H9 (cell line): ENCODE measurements at regions not wholly inside any gene's neighbourhood (a gene's known extent, or its start where the extent isn't known, plus 50 kb on each side); places are given as distances from the start of the nearest gene placed in this dataset.

Experiments used
- DNase-seq: peaks from one replicate; pipeline ENCODE4 v3.0.0-alpha.2; 2017
- H2AFZ ChIP-seq: one replicate; pipeline ENCODE4 v1.6.1; 2013; ENCODE audit warnings: mild to moderate bottlenecking, low read length, control low read depth, moderate library complexity
- H2AK5ac ChIP-seq: 2 replicates; pipeline ENCODE4 v1.6.1; 2013; ENCODE audit warnings: low read length, control low read depth, mixed read lengths; ENCODE audit not compliant: insufficient read length
- H2BK120ac ChIP-seq: one replicate; pipeline ENCODE4 v1.6.1; 2013; ENCODE audit warnings: low read depth, mild to moderate bottlenecking, low read length, control low read depth, inconsistent platforms; ENCODE audit not compliant: poor library complexity, severe bottlenecking
- H2BK12ac ChIP-seq: 2 replicates; pipeline ENCODE4 v1.6.1; 2013; ENCODE audit warnings: low read length, control low read depth, mixed read lengths, low read depth; ENCODE audit not compliant: insufficient read length
- H2BK15ac ChIP-seq: 2 replicates; pipeline ENCODE4 v1.6.1; 2013; ENCODE audit warnings: low read depth, low read length, control low read depth
- H2BK20ac ChIP-seq: one replicate; pipeline ENCODE4 v1.6.1; 2013; ENCODE audit warnings: low read depth, mild to moderate bottlenecking, low read length, control low read depth, inconsistent platforms; ENCODE audit not compliant: poor library complexity, severe bottlenecking
- H2BK5ac ChIP-seq: 2 replicates; pipeline ENCODE4 v1.6.1; 2013; ENCODE audit warnings: low read length, control low read depth, mixed read lengths; ENCODE audit not compliant: insufficient read length
- H3K14ac ChIP-seq: 2 replicates; pipeline ENCODE4 v1.6.1; 2013; ENCODE audit warnings: low read length, control low read depth; ENCODE audit not compliant: insufficient read depth
- H3K18ac ChIP-seq: 2 replicates; pipeline ENCODE4 v1.6.1; 2013; ENCODE audit warnings: low read depth, mild to moderate bottlenecking, mixed read lengths, low read length, control low read depth; ENCODE audit not compliant: insufficient read length
- H3K23ac ChIP-seq: 2 replicates; pipeline ENCODE4 v1.6.1; 2013; ENCODE audit warnings: low read length, control low read depth, mixed read lengths, low read depth; ENCODE audit not compliant: insufficient read length
- H3K23me2 ChIP-seq: 2 replicates; pipeline ENCODE4 v1.6.1; 2013; ENCODE audit warnings: low read depth, mild to moderate bottlenecking, mixed read lengths, low read length, control low read depth; ENCODE audit not compliant: insufficient read length, poor library complexity, severe bottlenecking
- H3K27ac ChIP-seq: 2 replicates; pipeline ENCODE4 v1.5.1; 2013; ENCODE audit warnings: low read length, control low read depth, mixed read lengths, low read depth; ENCODE audit not compliant: insufficient read length
- H3K27me3 ChIP-seq: 2 replicates; pipeline ENCODE4 v1.6.1; 2013; ENCODE audit warnings: low read length, control low read depth, inconsistent platforms; ENCODE audit not compliant: insufficient read depth
- H3K4ac ChIP-seq: 2 replicates; pipeline ENCODE4 v1.6.1; 2013; ENCODE audit warnings: low read depth, mild to moderate bottlenecking, control low read depth, inconsistent platforms, low read length, moderate library complexity
- H3K4me1 ChIP-seq: 2 replicates; pipeline ENCODE4 v1.6.1; 2013; ENCODE audit warnings: low read length, control low read depth, inconsistent platforms; ENCODE audit not compliant: insufficient read depth
- H3K4me2 ChIP-seq: 2 replicates; pipeline ENCODE4 v1.6.1; 2013; ENCODE audit warnings: low read length, control low read depth, mixed read lengths; ENCODE audit not compliant: insufficient read length, insufficient read depth
- H3K56ac ChIP-seq: 2 replicates; pipeline ENCODE4 v1.6.1; 2013; ENCODE audit warnings: low read depth, mild to moderate bottlenecking, mixed read lengths, low read length, control low read depth; ENCODE audit not compliant: insufficient read length
- H3K79me1 ChIP-seq: 2 replicates; pipeline ENCODE4 v1.6.1; 2013; ENCODE audit warnings: low read depth, mild to moderate bottlenecking, moderate library complexity, low read length, control low read depth, inconsistent platforms; ENCODE audit not compliant: insufficient read depth, poor library complexity, severe bottlenecking
- H3K79me2 ChIP-seq: 2 replicates; pipeline ENCODE4 v1.6.1; 2013; ENCODE audit warnings: low read length, control low read depth, inconsistent platforms; ENCODE audit not compliant: insufficient read depth
- H3K9ac ChIP-seq: 2 replicates; pipeline ENCODE4 v1.6.1; 2013; ENCODE audit warnings: low read length, control low read depth, mixed read lengths; ENCODE audit not compliant: insufficient read length; ENCODE audit errors: extremely low read depth
- H3K9me3 ChIP-seq: one replicate; pipeline ENCODE4 v1.6.1; 2013; ENCODE audit warnings: low read depth, low read length, inconsistent platforms; ENCODE audit not compliant: control insufficient read depth
- H3T11ph ChIP-seq: one replicate; pipeline ENCODE4 v1.6.1; 2013; ENCODE audit warnings: mild to moderate bottlenecking, low read length, control low read depth, inconsistent platforms
- H4K20me1 ChIP-seq: one replicate; pipeline ENCODE4 v1.6.1; 2013; ENCODE audit not compliant: control insufficient read depth, insufficient read length, insufficient read depth
- H4K5ac ChIP-seq: 2 replicates; pipeline ENCODE4 v1.6.1; 2013; ENCODE audit warnings: low read depth, mild to moderate bottlenecking, mixed read lengths, low read length, control low read depth; ENCODE audit not compliant: insufficient read length
- H4K8ac ChIP-seq: replicated peaks from 2 replicates; pipeline ENCODE4 v1.6.1; 2013; ENCODE audit warnings: low read length, control low read depth, mixed read lengths, low read depth; ENCODE audit not compliant: insufficient read length
- H4K91ac ChIP-seq: 2 replicates; pipeline ENCODE4 v1.6.1; 2013; ENCODE audit warnings: low read depth, mild to moderate bottlenecking, moderate library complexity, mixed read lengths, low read length, control low read depth; ENCODE audit not compliant: insufficient read length
- H3K27ac Mint-ChIP-seq, 3 experiments: 2 replicates in 2 of 3; 3 replicates in 1 of 3; pipeline ENCODE4 v1.8.0; 2020 to 2021; ENCODE audit warnings: mixed read lengths in 3 of 3, mild to moderate bottlenecking in 1 of 3, moderate library complexity in 1 of 3
- H3K27me3 Mint-ChIP-seq: 2 replicates; pipeline ENCODE4 v1.8.0; 2021; ENCODE audit warnings: low read depth, mild to moderate bottlenecking, moderate library complexity, mixed read lengths
- H3K36me3 Mint-ChIP-seq, 3 experiments: 2 replicates in 2 of 3; 3 replicates in 1 of 3; pipeline ENCODE4 v1.8.0; 2020 to 2021; ENCODE audit warnings: low read depth in 3 of 3, mixed read lengths in 3 of 3; ENCODE audit not compliant: insufficient read depth in 1 of 3
- H3K4me1 Mint-ChIP-seq, 2 experiments: 2 replicates each; pipeline ENCODE4 v1.8.0; 2020; ENCODE audit warnings: mixed read lengths in 2 of 2
- H3K4me3 Mint-ChIP-seq, 2 experiments: 2 replicates in 1 of 2; 3 replicates in 1 of 2; pipeline ENCODE4 v1.8.0; 2020 to 2021; ENCODE audit warnings: mild to moderate bottlenecking in 2 of 2, mixed read lengths in 2 of 2, moderate library complexity in 1 of 2
- H3K9me3 Mint-ChIP-seq, 2 experiments: 2 replicates in 1 of 2; 3 replicates in 1 of 2; pipeline ENCODE4 v1.8.0; 2020; ENCODE audit warnings: mild to moderate bottlenecking in 2 of 2, mixed read lengths in 2 of 2, moderate library complexity in 1 of 2
- WGBS: extraction: QIAGEN DNeasy Blood & Tissue Kit; methylation state at CpG from one replicate; pipeline ENCODE4 v1.1.7; 2013; ENCODE audit warnings: missing lambda C conversion rate, low lambda C conversion rate, mixed read lengths; ENCODE audit not compliant: insufficient read length; ENCODE audit errors: extremely low coverage; 5-methylcytosine and 5-hydroxymethylcytosine counted together
- TF ChIP-seq, protein P1 (sequence below): fragments of 200-600 bp; sonication (generic); conservative IDR thresholded peaks from 3 replicates; pipeline ENCODE4 v1.8.0; 2021; ENCODE audit warnings: antibody characterized with exemption, mild to moderate bottlenecking

DNA sequence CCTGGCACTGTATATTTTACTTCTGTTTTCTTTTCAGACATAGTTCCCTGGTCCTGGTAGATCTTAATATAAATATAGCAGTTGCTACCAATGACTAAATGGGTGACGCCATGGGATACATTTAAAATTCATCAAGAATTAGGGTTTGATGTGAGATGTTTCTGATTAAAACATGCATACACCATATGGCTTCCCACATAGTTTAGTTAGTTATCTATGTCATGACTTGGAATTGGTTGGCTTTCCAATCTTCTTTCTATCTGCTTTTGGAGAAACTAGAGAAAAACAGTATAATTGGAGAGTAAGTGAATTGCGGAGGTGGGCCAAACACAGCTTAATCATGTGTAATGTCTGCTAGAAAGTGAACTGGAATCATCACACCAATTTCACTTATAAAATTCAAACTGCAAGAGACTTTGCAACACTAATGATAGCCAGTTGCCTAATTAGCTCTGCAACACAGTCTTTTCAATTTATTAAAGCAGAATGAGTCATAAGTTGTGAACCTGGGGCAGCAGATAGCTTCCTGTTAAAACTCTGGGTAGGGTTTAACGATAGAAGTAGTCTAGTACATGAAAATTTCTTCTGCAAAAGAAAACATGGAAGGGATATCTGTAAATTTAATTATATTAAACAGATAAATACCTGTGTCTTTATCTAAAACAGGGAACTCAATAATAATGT is 295.2 kb downstream of the SLC16A7 start:
- no peak overlapping the region for H3K4me3 Mint-ChIP-seq

More for the DNA sequence above, 295.2 kb downstream of the SLC16A7 start:
- Histone ChIP-seq H3K14ac (no peak overlapping the region), H4K5ac (no peak overlapping the region), H3K79me1 (no peaks in the 10 kb centered on the region), H2AFZ (no peak overlapping the region), H3K27me3 (no peaks in the 10 kb centered on the region), H2BK15ac (no peak overlapping the region), H3K23me2 (no peaks in the 10 kb centered on the region), H3K4me1 (no peaks in the 10 kb centered on the region), H3K4me2 (no peak overlapping the region), H2AK5ac (no peak overlapping the region), H3K4ac (no peak overlapping the region), H2BK120ac (no peak overlapping the region), H3K9ac (no peak overlapping the region), H4K20me1 (no peaks in the 10 kb centered on the region), H2BK20ac (no peak overlapping the region), H3K79me2 (no peaks in the 10 kb centered on the region), H3K27ac (no peak overlapping the region), H3K56ac (no peak overlapping the region), H3K9me3 (no peaks in the 10 kb centered on the region), H2BK5ac (no peak overlapping the region), H3T11ph (no peak overlapping the region), H3K23ac (no peak overlapping the region), H4K8ac (no peak overlapping the region), H3K18ac (no peak overlapping the region), H2BK12ac (no peak overlapping the region), H4K91ac (no peak overlapping the region)
- DNase-seq, result no peak
- no peak overlapping the region for H3K27ac Mint-ChIP-seq
- H3K36me3 Mint-ChIP-seq, result no peaks in the 10 kb centered on the region
- TF ChIP-seq, protein P1, sequence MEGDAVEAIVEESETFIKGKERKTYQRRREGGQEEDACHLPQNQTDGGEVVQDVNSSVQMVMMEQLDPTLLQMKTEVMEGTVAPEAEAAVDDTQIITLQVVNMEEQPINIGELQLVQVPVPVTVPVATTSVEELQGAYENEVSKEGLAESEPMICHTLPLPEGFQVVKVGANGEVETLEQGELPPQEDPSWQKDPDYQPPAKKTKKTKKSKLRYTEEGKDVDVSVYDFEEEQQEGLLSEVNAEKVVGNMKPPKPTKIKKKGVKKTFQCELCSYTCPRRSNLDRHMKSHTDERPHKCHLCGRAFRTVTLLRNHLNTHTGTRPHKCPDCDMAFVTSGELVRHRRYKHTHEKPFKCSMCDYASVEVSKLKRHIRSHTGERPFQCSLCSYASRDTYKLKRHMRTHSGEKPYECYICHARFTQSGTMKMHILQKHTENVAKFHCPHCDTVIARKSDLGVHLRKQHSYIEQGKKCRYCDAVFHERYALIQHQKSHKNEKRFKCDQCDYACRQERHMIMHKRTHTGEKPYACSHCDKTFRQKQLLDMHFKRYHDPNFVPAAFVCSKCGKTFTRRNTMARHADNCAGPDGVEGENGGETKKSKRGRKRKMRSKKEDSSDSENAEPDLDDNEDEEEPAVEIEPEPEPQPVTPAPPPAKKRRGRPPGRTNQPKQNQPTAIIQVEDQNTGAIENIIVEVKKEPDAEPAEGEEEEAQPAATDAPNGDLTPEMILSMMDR, result no peak
- peaks cover 0 to 2% of the 10 kb centered on the region in 2 experiments; a peak in 1 of 4 replicates for H3K4me1 Mint-ChIP-seq
- WGBS, result no CpG with 5 or more reads among the region's 3 CpGs
- H3K27me3 Mint-ChIP-seq, result no peaks in the 10 kb centered on the region
- no peaks in the 10 kb centered on the region for H3K9me3 Mint-ChIP-seq
